ENCODE measurements at regions not wholly inside any gene's neighbourhood (a gene's known extent, or its start where the extent isn't known, plus 50 kb on each side); places are given as distances from the start of the nearest gene placed in this dataset.

DNA sequence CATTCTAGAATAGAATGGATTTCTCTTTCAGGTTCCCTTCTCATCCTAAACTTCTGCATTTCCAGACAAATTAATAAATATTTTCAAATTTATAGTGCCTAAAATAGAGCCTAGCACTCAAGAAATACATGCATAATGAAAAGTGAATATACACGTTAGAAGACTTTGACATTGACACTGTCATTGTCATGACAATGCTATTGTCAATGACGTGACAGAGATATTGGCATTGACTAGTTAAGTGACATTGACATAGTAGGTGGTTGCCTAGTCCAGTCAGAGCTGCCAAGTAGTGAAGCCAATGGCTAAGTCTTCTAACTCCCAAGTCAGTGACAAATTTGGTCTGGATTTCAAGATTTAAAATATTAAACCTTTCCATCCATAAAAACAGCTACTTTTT, 410.5 kb downstream of the LMO4 start:
- TF ChIP-seq POLR2AphosphoS5 (IDR thresholded peaks at IDR 0.05): no peak
- TF ChIP-seq, protein P1, sequence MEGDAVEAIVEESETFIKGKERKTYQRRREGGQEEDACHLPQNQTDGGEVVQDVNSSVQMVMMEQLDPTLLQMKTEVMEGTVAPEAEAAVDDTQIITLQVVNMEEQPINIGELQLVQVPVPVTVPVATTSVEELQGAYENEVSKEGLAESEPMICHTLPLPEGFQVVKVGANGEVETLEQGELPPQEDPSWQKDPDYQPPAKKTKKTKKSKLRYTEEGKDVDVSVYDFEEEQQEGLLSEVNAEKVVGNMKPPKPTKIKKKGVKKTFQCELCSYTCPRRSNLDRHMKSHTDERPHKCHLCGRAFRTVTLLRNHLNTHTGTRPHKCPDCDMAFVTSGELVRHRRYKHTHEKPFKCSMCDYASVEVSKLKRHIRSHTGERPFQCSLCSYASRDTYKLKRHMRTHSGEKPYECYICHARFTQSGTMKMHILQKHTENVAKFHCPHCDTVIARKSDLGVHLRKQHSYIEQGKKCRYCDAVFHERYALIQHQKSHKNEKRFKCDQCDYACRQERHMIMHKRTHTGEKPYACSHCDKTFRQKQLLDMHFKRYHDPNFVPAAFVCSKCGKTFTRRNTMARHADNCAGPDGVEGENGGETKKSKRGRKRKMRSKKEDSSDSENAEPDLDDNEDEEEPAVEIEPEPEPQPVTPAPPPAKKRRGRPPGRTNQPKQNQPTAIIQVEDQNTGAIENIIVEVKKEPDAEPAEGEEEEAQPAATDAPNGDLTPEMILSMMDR (IDR thresholded peaks at IDR 0.05): no peak
- no peak for TF ChIP-seq EP300 (IDR thresholded peaks at IDR 0.05)
- TF ChIP-seq POLR2A (IDR thresholded peaks at IDR 0.05): no peak
